ENCODE measurements at regions not wholly inside any gene's neighbourhood (a gene's known extent, or its start where the extent isn't known, plus 50 kb on each side); places are given as distances from the start of the nearest gene placed in this dataset.

DNA sequence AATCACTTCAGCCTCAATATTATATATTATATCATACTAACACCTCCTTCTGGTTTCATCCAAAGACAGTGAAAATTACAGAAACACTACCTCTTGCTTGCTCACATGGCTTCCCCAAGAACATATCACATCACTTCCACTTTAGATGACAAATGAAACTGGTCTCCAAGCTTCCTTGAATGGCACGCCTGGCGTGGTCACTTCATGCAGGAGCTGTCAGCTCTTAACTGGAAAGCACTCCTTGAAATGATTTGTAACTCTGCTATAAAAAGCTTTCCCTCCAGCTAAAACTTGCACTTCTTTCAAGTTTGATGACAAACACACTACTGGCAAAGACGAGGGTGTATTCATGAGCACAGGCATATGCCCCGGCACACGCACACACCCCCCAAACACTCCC lies 84.1 kb upstream of the INHBA start:
- TF ChIP-seq POLR2A (IDR thresholded peaks at IDR 0.05) (no peak), CTCF (IDR thresholded peaks at IDR 0.05 in 8 of 11, conservative IDR thresholded peaks at IDR 0.05 in 3 of 11) (no peak)

Data from spleen (tissue), 7 donors.